ENCODE measurements at regions not wholly inside any gene's neighbourhood (a gene's known extent, or its start where the extent isn't known, plus 50 kb on each side); places are given as distances from the start of the nearest gene placed in this dataset.

GRCh38 chr6:102501615-102502014, 1108.1 kb downstream of the GRIK2 start:
- no peak for TF ChIP-seq CTCF (conservative IDR thresholded peaks at IDR 0.05; ENCODE audit: low read depth, low read length)
- no peak for TF ChIP-seq EZH2 (IDR thresholded peaks at IDR 0.05; ENCODE audit: low read length, unreplicated experiment)

Data from PC-3 (cell line).